SU-DHL-6 (cell line): ENCODE measurements at regions not wholly inside any gene's neighbourhood (a gene's known extent, or its start where the extent isn't known, plus 50 kb on each side); places are given as distances from the start of the nearest gene placed in this dataset.

ENCODE experiments used
- EZH2phosphoT487 ChIP-seq: fragments of 200-600 bp; sonication (generic), shearing (Covaris generic); conservative IDR thresholded peaks from 2 replicates; pipeline ENCODE4 v1.6.1; 2018; ENCODE audit warnings: mild to moderate bottlenecking, antibody characterized with exemption, low read length, moderate library complexity, mixed read lengths
- TF ChIP-seq, protein P1 (sequence below): fragments of 200-600 bp; sonication (generic); IDR thresholded peaks from one replicate; pipeline ENCODE4 v1.5.1; 2017; ENCODE audit warnings: antibody characterized with exemption, mild to moderate bottlenecking, low read length, moderate library complexity; ENCODE audit not compliant: insufficient read depth, poor library complexity, severe bottlenecking

DNA sequence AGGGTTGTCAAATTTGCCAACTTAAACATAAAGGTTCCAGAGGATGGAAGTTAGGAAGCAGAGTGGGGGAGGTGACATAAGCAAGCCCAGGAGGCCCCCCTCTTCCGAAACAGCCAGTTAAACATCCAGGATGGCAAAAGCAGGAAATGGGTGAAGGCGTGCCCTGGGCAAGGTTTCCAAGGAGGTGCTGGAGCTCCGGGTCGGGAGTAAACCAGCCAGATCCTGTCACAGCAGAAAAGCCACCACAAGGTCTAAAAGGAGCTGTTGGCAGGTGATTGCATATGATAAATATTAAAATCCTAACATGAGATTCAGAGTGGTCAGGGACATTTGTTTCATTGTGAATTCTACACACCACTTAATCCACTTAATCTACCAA lies 572.2 kb upstream of the SALL3 start:
- TF ChIP-seq, protein P1, sequence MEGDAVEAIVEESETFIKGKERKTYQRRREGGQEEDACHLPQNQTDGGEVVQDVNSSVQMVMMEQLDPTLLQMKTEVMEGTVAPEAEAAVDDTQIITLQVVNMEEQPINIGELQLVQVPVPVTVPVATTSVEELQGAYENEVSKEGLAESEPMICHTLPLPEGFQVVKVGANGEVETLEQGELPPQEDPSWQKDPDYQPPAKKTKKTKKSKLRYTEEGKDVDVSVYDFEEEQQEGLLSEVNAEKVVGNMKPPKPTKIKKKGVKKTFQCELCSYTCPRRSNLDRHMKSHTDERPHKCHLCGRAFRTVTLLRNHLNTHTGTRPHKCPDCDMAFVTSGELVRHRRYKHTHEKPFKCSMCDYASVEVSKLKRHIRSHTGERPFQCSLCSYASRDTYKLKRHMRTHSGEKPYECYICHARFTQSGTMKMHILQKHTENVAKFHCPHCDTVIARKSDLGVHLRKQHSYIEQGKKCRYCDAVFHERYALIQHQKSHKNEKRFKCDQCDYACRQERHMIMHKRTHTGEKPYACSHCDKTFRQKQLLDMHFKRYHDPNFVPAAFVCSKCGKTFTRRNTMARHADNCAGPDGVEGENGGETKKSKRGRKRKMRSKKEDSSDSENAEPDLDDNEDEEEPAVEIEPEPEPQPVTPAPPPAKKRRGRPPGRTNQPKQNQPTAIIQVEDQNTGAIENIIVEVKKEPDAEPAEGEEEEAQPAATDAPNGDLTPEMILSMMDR: no peak
- TF ChIP-seq EZH2phosphoT487: no peak
